ENCODE measurements at regions not wholly inside any gene's neighbourhood (a gene's known extent, or its start where the extent isn't known, plus 50 kb on each side); places are given as distances from the start of the nearest gene placed in this dataset.
"Not testable (repeated sequence)": the region's sequence is repeated elsewhere in the genome, so short reads cannot be mapped to it uniquely, and the experiment has no call there.

DNA sequence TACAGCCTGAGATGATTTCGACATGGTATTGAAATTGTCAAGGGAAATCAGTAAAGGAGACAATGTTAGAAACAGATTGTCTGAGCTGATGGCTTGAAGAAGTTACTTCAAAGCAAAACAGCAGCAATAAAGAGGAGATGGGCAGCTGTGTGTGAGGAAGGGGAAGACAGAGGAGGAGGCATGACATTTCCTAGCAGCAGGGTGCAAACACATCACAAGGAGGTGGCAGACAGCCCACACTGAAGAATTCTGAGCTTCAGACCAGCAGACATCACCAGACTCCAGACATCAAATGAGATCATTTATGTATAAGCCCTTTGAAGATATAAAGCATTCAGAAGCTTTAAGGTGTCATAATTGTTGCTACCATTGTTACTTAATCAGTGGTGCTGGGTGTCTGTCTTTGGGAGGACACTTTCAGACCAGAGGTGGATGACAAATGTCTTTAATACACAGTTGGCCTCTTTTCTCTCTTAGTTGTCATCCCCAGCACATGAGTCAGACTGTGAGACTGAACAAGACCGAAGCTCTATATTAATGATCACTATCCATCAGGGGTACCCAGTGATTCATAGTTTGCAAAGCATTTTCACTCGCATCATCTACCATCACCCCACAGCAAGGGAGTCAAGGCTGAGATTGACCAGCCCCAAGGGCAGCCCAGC is 203.9 kb downstream of the MINAR1 start:
- ATAC-seq (ENCODE audit: low FRiP score) (no peak), DNase-seq (ENCODE audit: low spot score) (no peak)
- TF ChIP-seq, protein P1, sequence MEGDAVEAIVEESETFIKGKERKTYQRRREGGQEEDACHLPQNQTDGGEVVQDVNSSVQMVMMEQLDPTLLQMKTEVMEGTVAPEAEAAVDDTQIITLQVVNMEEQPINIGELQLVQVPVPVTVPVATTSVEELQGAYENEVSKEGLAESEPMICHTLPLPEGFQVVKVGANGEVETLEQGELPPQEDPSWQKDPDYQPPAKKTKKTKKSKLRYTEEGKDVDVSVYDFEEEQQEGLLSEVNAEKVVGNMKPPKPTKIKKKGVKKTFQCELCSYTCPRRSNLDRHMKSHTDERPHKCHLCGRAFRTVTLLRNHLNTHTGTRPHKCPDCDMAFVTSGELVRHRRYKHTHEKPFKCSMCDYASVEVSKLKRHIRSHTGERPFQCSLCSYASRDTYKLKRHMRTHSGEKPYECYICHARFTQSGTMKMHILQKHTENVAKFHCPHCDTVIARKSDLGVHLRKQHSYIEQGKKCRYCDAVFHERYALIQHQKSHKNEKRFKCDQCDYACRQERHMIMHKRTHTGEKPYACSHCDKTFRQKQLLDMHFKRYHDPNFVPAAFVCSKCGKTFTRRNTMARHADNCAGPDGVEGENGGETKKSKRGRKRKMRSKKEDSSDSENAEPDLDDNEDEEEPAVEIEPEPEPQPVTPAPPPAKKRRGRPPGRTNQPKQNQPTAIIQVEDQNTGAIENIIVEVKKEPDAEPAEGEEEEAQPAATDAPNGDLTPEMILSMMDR (IDR thresholded peaks at IDR 0.05) = no peak

- ATAC-seq (ENCODE audit: low FRiP score) (no peak), DNase-seq (ENCODE audit: low spot score) (no peak)
- TF ChIP-seq, protein P1 (IDR thresholded peaks at IDR 0.05) = no peak
Observed at GRCh38 chr15:79640206-79640605, 208.1 kb downstream of the MINAR1 start.

DNA sequence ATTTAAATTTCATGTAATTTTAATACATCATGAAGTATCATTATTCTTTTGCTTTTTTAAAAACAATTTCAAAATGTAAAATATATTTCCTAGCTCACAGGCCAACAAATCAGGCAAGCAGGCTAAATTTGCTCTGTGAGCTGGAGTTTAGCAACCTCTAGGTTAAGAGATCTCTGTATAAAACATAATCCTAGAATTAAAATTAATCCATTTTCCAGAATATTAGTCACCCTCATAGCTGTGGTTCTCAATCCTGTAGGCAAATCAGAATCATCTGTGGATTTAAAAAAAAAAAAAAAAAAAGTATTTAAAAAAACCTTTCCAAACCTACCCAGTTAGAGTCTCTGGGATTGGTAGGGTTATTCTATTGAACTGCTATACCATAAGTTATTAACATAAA is 209.7 kb downstream of the MINAR1 start:
- ATAC-seq (ENCODE audit: low FRiP score) = no peak
- DNase-seq (ENCODE audit: low spot score) = no peak
- TF ChIP-seq, protein P1 (IDR thresholded peaks at IDR 0.05) = no peak

- TF ChIP-seq, protein P1 (IDR thresholded peaks at IDR 0.05) = no peak
- no peak for ATAC-seq (ENCODE audit: low FRiP score)
Observed at GRCh38 chr15:79643393-79643792, 211.3 kb downstream of the MINAR1 start.

GRCh38 chr15:79644091-79644490 is 212.0 kb downstream of the MINAR1 start:
- TF ChIP-seq, protein P1 (IDR thresholded peaks at IDR 0.05) = no peak
- no peak for ATAC-seq (ENCODE audit: low FRiP score)
- no peak for DNase-seq (ENCODE audit: low spot score)

More at GRCh38 chr15:79643393-79643792, 211.3 kb downstream of the MINAR1 start:
- DNase-seq (ENCODE audit: low spot score) = no peak

DNA sequence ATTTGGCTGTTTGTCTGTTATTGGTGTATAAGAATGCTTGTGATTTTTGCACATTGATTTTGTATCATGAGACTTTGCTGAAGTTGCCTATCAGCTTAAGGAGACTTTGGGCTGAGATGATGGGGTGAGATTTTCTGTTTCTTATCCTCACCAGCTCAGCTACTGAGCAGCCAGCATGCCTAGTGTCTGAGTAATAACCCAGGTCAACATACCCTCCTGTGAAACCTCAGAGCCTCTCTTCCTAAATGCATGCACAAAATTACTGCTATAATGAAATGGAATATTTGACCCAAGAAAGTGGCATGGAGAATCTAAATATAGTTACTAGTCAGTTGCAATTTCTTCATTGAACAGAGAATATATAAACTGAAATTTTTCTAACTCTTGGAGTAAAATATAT is 220.8 kb downstream of the MINAR1 start:
- ATAC-seq (ENCODE audit: low FRiP score); DNase-seq (ENCODE audit: low spot score): not testable (repeated sequence)

DNA sequence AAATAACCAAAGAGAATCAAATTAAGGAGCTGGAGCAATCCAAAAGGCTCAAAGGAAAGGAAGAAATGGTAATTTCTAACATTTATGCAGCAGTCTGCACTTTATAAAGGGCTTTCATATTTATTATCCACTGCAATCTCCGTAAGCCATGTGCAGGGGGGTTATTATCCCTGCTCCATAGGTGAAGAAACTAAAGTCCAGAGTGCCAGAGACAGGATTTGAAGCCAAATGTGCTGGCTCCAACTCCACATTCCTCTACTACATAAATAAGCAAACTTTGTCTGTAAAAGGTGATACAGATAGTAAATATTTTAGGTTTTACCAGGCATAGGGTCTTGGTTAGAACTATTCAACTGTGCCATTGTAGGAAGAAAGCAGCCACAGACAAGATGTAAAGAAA is 221.4 kb downstream of the MINAR1 start:
- DNase-seq (ENCODE audit: low spot score) = no peak
- TF ChIP-seq, protein P1 (IDR thresholded peaks at IDR 0.05) = no peak
- no peak for ATAC-seq (ENCODE audit: low FRiP score)
